NT2/D1 (cell line): ENCODE measurements at regions not wholly inside any gene's neighbourhood (a gene's known extent, or its start where the extent isn't known, plus 50 kb on each side); places are given as distances from the start of the nearest gene placed in this dataset.

Experiments
- SUZ12 ChIP-seq: IDR thresholded peaks from 2 replicates; pipeline ENCODE4 v1.6.1; 2011; ENCODE audit not compliant: insufficient read length, insufficient read depth; ENCODE audit errors: extremely low read depth
- YY1 ChIP-seq: IDR thresholded peaks from 2 replicates; pipeline ENCODE4 v1.6.1; 2011; ENCODE audit not compliant: insufficient read length, insufficient read depth
- ZNF274 ChIP-seq: IDR thresholded peaks from 2 replicates; pipeline ENCODE4 v1.6.1; 2011; ENCODE audit warnings: mild to moderate bottlenecking, low read depth, low read length

DNA sequence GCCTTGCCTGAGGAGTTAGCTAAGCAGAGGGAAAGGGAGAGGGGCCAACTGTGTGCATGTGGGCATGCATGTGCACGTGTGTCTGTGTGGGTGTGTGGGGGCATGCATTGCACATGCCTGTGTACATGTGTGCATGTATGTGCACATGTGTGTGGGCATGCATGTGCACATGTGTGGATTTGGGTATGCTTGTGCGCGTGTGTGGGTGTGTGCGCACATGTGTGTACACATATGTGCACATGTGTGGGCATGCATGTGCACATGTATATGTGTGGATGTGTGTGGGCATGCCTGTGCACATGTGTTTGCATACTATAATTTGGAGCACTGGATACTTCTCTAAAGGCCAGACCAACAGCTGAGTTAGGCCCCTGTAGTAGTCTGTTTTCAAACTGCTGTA, 350.0 kb downstream of the PRDM2 start:
- TF ChIP-seq YY1 (no peak), ZNF274 (no peak), SUZ12 (no peak)
